Stimulated activated CD4-positive, alpha-beta T cell treated with anti-CD3 and anti-CD28 coated beads, TNF-alpha, amount 100 ng/mL, for 1 hour (primary cell): ENCODE measurements at regions not wholly inside any gene's neighbourhood (a gene's known extent, or its start where the extent isn't known, plus 50 kb on each side); places are given as distances from the start of the nearest gene placed in this dataset.
"Not testable (repeated sequence)": the region's sequence is repeated elsewhere in the genome, so short reads cannot be mapped to it uniquely, and the experiment has no call there.

Experiments used
- DNase-seq, 3 donors: peaks; one replicate each; pipeline ENCODE4 v3.0.0-alpha.2; 2020; ENCODE audit warnings: low read depth in 3 of 3, low spot score in 1 of 3

DNA sequence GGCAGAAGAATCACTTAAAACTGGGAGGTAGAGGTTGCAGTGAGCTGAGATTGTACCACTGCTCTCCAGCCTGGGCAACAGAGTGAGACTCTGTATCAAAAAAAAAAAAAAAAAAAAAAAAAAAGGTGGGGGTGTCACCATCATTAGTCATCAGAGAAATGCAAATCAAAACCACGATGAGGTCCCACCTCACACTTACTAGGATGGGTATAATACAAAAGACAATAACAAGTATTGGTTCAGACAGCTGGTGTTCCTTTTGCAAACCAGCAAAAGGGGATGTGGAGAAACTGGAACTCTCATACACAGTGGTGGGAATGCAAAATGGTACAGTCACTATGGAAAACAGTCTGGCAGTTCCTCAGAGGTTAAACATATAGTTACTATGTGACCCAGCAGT lies 78.7 kb upstream of the TSC22D2 start:
- no peak for DNase-seq

GRCh38 chr3:150328654-150329040 lies 79.5 kb upstream of the TSC22D2 start:
- DNase-seq, result no peak

GRCh38 chr3:150327678-150328653 lies 80.1 kb upstream of the TSC22D2 start:
- DNase-seq, result no peak

GRCh38 chr3:150324788-150325187 lies 83.3 kb upstream of the TSC22D2 start:
- DNase-seq, result no peak

DNA sequence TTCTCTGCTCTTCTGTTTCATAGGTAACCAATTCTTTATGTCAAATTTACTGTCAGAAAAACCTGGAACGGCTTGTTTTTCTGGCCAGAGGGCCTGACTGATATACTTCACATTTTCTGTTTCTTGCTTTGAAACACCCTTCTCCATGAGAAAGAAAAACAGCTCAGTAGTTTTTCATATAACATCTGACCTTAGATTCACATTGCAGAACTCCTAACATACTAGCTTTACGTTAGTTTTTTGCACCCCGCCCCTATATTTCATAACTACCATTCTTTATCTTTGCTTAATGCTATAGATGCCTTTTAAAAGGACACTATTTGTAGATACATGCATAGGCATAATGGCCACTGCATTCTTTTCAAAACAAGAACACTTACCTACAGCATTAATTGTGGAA lies 83.9 kb upstream of the TSC22D2 start:
- DNase-seq, result no peak

DNA sequence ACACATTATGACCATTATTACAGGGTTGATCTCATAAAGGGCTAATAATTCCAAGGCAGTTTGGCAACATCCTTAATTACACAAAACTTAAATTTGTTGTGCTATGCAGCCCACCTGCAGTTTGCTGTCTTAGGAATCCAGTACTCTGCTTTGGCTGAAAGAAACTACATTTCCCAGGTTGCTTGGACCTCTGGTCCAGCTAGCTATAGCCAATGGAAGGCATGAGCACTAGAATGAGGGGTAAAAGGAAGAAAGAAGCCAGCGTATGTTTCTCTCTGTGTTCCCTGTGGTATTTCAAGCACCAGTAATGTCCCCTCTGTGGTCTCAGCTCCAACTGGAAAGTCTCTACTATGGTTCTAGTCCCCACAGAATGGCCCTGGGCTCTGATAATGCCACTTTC lies 84.3 kb upstream of the TSC22D2 start:
- DNase-seq, result no peak

DNA sequence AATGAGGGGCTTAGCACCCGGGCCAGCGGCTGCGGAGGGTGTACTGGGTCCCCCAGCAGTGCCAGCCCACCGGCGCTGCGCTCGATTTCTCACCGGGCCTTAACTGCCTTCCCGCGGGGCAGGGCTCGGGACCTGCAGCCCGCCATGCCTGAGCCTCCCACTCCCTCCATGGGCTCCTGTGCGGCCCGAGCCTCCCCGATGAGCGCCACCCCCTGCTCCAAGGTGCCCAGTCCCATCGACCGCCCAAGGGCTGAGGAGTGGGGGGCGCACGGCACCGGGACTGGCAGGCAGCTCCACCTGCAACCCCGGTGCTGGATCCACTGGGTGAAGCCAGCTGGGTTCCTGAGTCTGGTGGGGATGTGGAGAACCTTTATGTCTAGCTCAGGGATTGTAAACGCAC lies 85.0 kb upstream of the TSC22D2 start:
- not testable (repeated sequence) for DNase-seq

GRCh38 chr3:150320971-150321370 lies 87.1 kb upstream of the TSC22D2 start:
- DNase-seq, result not testable (repeated sequence)

- DNase-seq, result no peak
Measured at GRCh38 chr3:150319900-150320299, 88.2 kb upstream of the TSC22D2 start.

DNA sequence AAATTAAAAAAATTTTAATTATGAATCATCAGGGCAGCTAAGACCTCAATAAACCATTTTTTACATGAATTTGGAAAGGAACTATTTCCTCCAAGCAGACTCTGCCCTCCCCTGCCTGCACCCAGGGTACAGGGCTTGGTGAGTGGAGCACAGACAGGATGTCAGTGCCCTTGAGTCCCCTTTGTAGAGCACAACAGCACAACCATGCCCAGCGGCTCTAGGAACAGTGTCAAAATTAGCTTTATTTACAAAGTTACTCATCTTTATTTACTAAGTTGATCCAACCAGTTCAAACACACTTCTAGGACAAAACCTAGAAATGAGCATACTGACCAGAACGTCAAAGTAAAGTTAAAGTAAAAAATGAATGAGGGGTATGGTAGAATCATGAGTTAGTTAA lies 90.6 kb upstream of the TSC22D2 start:
- DNase-seq, result no peak

DNA sequence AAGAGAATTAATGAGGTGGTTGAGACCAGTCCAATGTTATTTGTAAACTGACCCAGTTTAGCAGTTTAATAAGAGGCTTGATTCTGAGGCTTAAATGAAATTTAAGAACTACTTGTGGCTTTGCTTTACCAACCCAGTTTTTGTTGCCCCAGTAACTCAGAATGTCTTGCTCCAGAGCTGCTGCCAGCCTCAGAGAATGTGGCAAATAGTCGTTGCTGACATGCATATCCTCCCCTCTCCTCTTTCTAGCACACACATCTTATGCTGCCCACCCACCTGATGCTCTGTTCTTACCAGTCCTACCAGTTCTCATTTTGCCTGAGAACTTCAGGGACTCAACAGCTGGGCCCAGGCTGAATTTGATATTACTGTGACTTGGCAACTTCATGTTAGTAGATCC lies 92.4 kb upstream of the TSC22D2 start:
- DNase-seq, result no peak

DNA sequence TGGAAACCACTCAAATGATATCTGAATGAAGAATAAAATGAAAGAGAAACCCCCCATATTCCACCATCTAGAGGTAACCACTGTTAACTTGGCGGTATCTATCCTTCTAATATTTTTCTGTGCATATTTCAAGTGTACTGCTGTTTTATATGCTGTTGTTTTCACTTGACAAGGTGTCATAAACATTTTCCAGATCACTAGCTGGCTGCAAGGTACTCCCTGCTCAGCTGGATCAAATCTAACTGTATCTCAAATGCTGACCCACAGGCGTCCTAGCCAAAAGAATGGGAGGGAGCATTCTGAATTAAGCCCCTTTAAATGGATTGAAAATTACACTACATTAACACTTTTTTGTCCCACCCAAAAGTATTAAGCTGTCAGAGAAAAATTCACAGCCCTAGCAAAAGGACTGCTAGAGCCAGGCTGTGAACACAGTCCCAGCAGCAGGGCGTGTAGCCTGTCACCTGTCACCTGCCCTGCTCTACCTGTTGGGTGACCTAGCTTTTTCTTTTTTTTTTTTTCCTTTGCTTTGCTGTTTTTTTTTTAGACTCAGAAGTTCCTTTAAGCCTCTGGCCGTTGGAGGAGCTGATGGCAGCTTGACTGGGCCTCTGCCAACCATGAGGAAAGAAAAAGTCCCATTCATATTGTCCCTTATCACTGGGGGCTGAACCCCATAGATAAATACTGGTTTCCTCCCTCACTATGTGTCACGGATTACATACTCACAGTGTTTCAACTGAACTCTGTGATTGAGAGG lies 93.7 kb upstream of the TSC22D2 start:
- no peak for DNase-seq

GRCh38 chr3:150312018-150312657 lies 96.0 kb upstream of the TSC22D2 start:
- DNase-seq, result no peak

GRCh38 chr3:150311156-150311555 lies 96.9 kb upstream of the TSC22D2 start:
- no peak for DNase-seq

DNA sequence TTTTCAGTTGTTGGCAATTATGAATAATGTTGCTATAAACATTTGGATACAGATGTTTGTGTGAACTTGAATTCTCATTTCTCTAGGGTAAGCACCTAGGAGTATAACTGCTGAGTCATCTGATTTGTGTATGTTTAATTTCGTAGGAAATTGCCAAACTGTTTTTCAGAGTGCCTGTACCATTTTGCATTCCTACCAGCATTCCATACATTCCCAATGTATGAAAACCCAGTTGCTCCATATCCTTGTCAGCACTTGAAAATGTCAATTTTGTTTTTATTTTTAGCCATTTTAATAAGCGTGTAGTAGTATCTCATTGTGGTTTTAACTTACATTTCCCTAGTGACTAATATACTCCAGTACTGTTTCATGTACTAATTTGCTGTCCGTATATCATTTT lies 98.5 kb upstream of the TSC22D2 start:
- DNase-seq, result no peak

DNA sequence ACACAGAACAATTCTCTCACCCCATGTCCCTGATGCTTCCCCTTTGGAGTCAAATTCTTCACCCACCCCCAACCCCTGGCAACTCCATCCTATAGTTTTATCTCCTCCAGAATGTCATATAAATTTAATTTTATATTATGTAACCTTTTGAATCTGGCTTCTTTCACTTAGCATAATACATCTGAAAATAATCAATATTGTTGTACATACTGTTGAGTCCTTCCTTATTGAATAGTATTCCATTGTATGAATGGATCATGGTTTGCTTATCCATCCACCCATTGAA lies 98.9 kb upstream of the TSC22D2 start:
- no peak for DNase-seq

GRCh38 chr3:150308481-150309256 lies 99.4 kb upstream of the TSC22D2 start:
- DNase-seq, result no peak

DNA sequence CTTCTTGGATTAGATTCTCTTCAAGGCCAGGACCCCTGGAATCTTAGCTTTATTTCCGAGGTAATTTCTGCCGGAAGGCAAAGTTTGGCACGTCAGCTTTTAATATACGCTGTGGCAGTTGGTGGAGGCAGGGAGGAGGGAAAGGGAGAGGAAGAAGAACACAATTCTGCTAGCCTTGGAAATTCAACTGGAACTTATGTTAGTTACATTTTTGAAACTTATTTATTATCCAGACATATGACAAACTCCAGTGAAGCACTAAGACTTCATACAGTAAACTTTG lies 100.1 kb upstream of the TSC22D2 start:
- DNase-seq, result no peak

DNA sequence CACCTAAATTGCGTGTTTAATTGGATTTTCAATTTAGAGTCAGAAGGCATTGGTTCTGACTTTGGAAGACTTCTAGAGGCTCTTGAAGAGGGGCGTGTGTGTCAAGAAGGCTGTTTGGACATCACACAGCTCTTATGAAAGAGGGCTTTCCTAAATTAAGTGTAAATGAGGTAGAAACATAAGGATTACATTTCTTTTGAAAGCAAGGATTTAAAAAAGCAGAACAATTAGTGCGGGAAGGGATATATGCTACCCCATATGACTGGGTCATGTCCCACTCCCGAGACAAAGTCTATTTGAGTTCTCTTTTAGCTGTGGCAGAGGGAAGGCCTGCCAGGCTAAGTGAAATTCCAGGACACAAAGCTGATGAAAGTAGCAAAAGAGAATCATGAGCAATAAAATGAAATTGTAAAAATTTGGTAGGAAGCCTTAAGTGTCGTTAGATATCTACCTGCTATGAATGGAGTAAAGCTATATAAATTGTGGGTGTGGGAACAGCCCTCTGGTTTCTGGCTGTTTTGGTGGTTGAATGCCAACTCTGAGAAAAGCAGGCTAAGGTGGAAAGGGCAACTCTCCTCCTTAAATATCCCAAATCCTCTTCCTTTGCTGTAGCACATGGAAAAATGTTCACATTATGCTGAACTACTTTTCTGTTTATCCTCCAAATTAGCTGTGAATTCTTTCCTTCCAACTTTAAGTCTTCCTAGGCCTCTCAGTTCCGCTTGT lies 100.6 kb upstream of the TSC22D2 start:
- no peak for DNase-seq

DNA sequence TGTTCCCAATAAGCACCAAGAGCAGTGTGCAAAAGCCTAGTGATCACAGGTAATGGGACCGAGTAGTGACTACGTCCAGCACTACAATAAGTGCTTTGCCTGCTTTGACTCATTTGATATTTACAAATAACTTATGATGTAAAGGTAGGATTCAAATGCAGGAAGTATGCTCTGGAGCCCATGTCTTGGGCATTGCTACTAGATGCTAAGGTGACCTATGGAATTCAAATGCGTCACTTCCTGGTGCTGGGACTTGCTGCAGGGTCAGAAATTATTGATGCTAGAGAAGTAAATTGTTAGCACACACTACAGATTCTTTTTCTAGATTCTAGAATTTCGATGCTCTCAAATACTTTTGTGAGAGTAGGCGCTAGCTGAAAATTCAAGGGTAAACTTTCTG lies 101.2 kb upstream of the TSC22D2 start:
- no peak for DNase-seq

DNA sequence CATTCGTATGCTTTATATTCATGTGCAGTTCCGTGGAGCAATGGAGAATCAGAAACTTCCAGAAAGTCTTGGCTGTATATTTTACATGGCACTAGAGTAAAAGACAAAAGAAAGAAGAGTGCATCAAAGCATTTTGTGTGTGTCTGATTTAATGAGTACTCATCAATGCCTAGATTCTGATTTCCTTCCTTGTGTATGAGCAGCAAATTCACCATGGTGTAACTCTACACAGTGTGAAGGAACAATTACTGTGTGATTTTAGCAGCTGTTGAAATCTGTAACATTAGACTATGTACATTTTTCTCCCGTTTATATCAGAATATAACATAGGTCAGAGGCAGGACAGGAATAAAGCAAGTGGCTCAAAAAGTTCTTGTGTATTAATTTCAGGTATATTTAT lies 102.0 kb upstream of the TSC22D2 start:
- DNase-seq, result no peak
